SU-DHL-6 (cell line): ENCODE measurements at regions not wholly inside any gene's neighbourhood (a gene's known extent, or its start where the extent isn't known, plus 50 kb on each side); places are given as distances from the start of the nearest gene placed in this dataset.

ENCODE experiments used
- H2AFZ ChIP-seq: fragments of 200-600 bp; sonication (generic); 2 replicates; pipeline ENCODE4 v1.6.1; 2014; ENCODE audit warnings: low read depth, mild to moderate bottlenecking, moderate library complexity, mixed read lengths, antibody characterized with exemption, low read length; ENCODE audit not compliant: severe bottlenecking
- H3F3A ChIP-seq: fragments of 200-600 bp; shearing (Covaris generic); 2 replicates; pipeline ENCODE4 v1.6.0; 2016; ENCODE audit warnings: antibody characterized with exemption, mild to moderate bottlenecking; ENCODE audit not compliant: insufficient read depth
- H3K27ac ChIP-seq: fragments of 200-600 bp; sonication (generic); 2 replicates; pipeline ENCODE4 v1.5.1; 2016; ENCODE audit warnings: low read depth, mild to moderate bottlenecking, low read length, moderate library complexity, mixed read lengths
- H3K27me3 ChIP-seq: fragments of 200-600 bp; sonication (generic), shearing (Covaris generic); 2 replicates; pipeline ENCODE4 v1.6.0; 2014; ENCODE audit warnings: mild to moderate bottlenecking, low read length
- H3K36me3 ChIP-seq: fragments of 200-600 bp; sonication (generic); 2 replicates; pipeline ENCODE4 v1.6.1; 2014; ENCODE audit warnings: mild to moderate bottlenecking, low read length, mixed read lengths
- H3K4me2 ChIP-seq: fragments of 300-600, 200-600 bp; shearing (Covaris generic), sonication (generic); 2 replicates; pipeline ENCODE4 v1.6.0; 2014; ENCODE audit warnings: low read length, low read depth, mild to moderate bottlenecking; ENCODE audit not compliant: poor library complexity, severe bottlenecking
- H3K4me3 ChIP-seq: fragments of 200-600 bp; sonication (generic); 2 replicates; pipeline ENCODE4 v1.5.1; 2014; ENCODE audit warnings: antibody characterized with exemption, low read length, mild to moderate bottlenecking, mixed read lengths; ENCODE audit not compliant: insufficient read depth, poor library complexity, severe bottlenecking
- H3K79me2 ChIP-seq: fragments of 200-600 bp; sonication (generic); 2 replicates; pipeline ENCODE4 v1.6.1; 2014; ENCODE audit warnings: mild to moderate bottlenecking, low read length, moderate library complexity; ENCODE audit not compliant: insufficient read depth
- H3K9ac ChIP-seq: fragments of 200-600 bp; sonication (generic); 2 replicates; pipeline ENCODE4 v1.7.0; 2014; ENCODE audit warnings: mild to moderate bottlenecking, low read length
- H3K9me2 ChIP-seq: fragments of 200-600 bp; sonication (generic); replicated peaks from 2 replicates; pipeline ENCODE4 v1.6.1; 2014; ENCODE audit warnings: low read length; ENCODE audit not compliant: insufficient read depth
- H3K9me3 ChIP-seq: fragments of 200-600 bp; sonication (generic); 2 replicates; pipeline ENCODE4 v1.6.1; 2014; ENCODE audit warnings: low read length, mixed read lengths; ENCODE audit not compliant: insufficient read depth
- H4K20me1 ChIP-seq: fragments of 200-600 bp; sonication (generic); 2 replicates; pipeline ENCODE4 v1.6.1; 2014; ENCODE audit warnings: low read depth, mild to moderate bottlenecking, antibody characterized with exemption, low read length, moderate library complexity, mixed read lengths
- EZH2phosphoT487 ChIP-seq: fragments of 200-600 bp; sonication (generic), shearing (Covaris generic); conservative IDR thresholded peaks from 2 replicates; pipeline ENCODE4 v1.6.1; 2018; ENCODE audit warnings: mild to moderate bottlenecking, antibody characterized with exemption, low read length, moderate library complexity, mixed read lengths
- TF ChIP-seq, protein P1 (sequence below): fragments of 200-600 bp; sonication (generic); IDR thresholded peaks from one replicate; pipeline ENCODE4 v1.5.1; 2017; ENCODE audit warnings: antibody characterized with exemption, mild to moderate bottlenecking, low read length, moderate library complexity; ENCODE audit not compliant: insufficient read depth, poor library complexity, severe bottlenecking

DNA sequence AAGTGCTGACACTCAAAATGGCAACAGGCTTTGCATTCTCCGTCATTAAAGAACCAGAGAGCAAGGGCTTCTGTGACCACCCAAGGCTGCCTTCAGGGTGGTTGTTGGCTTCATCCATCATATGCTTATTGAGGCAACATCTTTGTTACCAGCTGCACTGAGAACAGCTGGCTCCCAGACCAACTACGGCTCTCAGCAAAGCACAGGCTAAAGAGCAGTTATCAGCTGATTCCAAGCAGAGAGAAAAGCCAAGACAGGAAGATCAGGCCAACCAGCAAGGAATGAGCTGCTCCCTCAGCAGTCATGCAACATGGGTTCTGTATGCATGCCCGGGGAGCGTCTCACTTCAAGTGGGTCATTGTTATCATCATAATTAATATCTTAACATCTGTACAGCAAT is 358.9 kb downstream of the ACTL7B start:
- Histone ChIP-seq H3F3A (no peaks in the 10 kb centered on the region), H3K27me3 (no peaks in the 10 kb centered on the region), H4K20me1 (no peaks in the 10 kb centered on the region), H3K36me3 (no peaks in the 10 kb centered on the region), H3K4me3 (no peak overlapping the region), H3K9me2 (no peaks in the 10 kb centered on the region), H3K79me2 (no peaks in the 10 kb centered on the region), H3K4me2 (no peak overlapping the region), H3K9me3 (no peaks in the 10 kb centered on the region), H3K9ac (no peak overlapping the region), H3K27ac (no peak overlapping the region), H2AFZ (no peak overlapping the region)
- TF ChIP-seq, protein P1, sequence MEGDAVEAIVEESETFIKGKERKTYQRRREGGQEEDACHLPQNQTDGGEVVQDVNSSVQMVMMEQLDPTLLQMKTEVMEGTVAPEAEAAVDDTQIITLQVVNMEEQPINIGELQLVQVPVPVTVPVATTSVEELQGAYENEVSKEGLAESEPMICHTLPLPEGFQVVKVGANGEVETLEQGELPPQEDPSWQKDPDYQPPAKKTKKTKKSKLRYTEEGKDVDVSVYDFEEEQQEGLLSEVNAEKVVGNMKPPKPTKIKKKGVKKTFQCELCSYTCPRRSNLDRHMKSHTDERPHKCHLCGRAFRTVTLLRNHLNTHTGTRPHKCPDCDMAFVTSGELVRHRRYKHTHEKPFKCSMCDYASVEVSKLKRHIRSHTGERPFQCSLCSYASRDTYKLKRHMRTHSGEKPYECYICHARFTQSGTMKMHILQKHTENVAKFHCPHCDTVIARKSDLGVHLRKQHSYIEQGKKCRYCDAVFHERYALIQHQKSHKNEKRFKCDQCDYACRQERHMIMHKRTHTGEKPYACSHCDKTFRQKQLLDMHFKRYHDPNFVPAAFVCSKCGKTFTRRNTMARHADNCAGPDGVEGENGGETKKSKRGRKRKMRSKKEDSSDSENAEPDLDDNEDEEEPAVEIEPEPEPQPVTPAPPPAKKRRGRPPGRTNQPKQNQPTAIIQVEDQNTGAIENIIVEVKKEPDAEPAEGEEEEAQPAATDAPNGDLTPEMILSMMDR, result no peak
- no peak for TF ChIP-seq EZH2phosphoT487

DNA sequence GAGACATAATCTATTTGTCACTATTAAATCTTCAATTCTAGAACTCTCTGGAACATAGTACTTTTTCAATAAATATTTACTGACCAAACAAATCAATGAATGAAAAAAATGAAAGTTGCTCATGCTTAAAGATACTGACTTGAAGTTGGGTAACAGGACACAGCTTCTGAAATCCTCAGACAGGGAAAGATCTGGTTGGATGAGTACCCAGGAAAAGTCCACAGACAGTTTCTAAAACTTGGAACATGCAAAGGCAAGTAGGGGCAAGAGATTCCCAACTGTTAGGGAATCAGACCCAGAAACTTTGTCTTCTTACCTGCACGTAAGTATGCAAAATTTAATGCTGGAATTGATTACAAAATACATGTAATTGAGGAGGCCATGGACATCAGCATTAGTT is 366.2 kb downstream of the ACTL7B start:
- Histone ChIP-seq H3K36me3 (no peaks in the 10 kb centered on the region), H3F3A (no peaks in the 10 kb centered on the region), H3K27me3 (no peaks in the 10 kb centered on the region), H3K9me3 (no peaks in the 10 kb centered on the region), H3K9me2 (no peaks in the 10 kb centered on the region), H3K9ac (no peak overlapping the region), H2AFZ (no peak overlapping the region), H3K4me2 (no peak overlapping the region), H3K79me2 (no peaks in the 10 kb centered on the region), H3K4me3 (no peak overlapping the region), H4K20me1 (no peaks in the 10 kb centered on the region), H3K27ac (no peak overlapping the region)
- TF ChIP-seq, protein P1, result no peak
- no peak for TF ChIP-seq EZH2phosphoT487

DNA sequence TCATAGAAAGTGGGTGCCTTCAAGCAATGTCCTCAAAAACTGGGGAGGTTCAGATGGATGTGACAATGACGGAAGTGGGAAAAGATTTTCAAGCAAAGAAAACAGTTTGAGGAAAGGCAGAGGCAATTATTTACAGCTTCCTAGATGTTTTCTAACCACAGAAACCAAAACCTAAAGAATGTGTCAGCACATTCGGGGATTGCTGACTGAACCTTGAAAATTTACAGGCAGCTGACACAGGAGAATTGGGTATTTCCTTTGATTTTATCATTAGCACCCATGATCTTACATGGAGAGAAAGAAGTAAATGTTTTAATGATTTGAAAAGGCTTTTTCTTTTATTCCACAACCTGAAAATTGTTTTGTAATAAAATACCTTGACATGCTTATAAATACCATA is 369.0 kb downstream of the ACTL7B start:
- Histone ChIP-seq H3K27me3 (no peaks in the 10 kb centered on the region), H4K20me1 (no peaks in the 10 kb centered on the region), H3K9ac (no peak overlapping the region), H3K36me3 (no peaks in the 10 kb centered on the region), H3F3A (no peaks in the 10 kb centered on the region), H2AFZ (no peak overlapping the region), H3K4me2 (no peak overlapping the region), H3K27ac (no peak overlapping the region), H3K79me2 (no peaks in the 10 kb centered on the region), H3K9me2 (no peaks in the 10 kb centered on the region), H3K4me3 (no peak overlapping the region), H3K9me3 (no peaks in the 10 kb centered on the region)
- TF ChIP-seq, protein P1, result no peak
- no peak for TF ChIP-seq EZH2phosphoT487
